IMR-90 (cell line): ENCODE measurements at regions not wholly inside any gene's neighbourhood (a gene's known extent, or its start where the extent isn't known, plus 50 kb on each side); places are given as distances from the start of the nearest gene placed in this dataset.

Experiments used
- BHLHE40 ChIP-seq: fragments of 150-350 bp; IDR thresholded peaks from 2 replicates; pipeline ENCODE4 v1.6.1; 2016; ENCODE audit warnings: mild to moderate bottlenecking, low read depth, low read length
- FOS ChIP-seq: fragments of 150-350 bp; IDR thresholded peaks from 2 replicates; pipeline ENCODE4 v1.6.1; 2016; ENCODE audit warnings: low read depth, low read length
- MAZ ChIP-seq: IDR thresholded peaks from 2 replicates; pipeline ENCODE4 v1.6.1; 2012; ENCODE audit warnings: low read depth, mild to moderate bottlenecking, low read length, improper control_type of control experiment, moderate library complexity, borderline replicate concordance
- POLR2A ChIP-seq: IDR thresholded peaks from 2 replicates; pipeline ENCODE4 v1.6.1; 2012; ENCODE audit warnings: mild to moderate bottlenecking, low read depth, low read length
- RAD21 ChIP-seq: IDR thresholded peaks from 2 replicates; pipeline ENCODE4 v1.6.1; 2012; ENCODE audit warnings: low read length, improper control_type of control experiment
- RCOR1 ChIP-seq: IDR thresholded peaks from 2 replicates; pipeline ENCODE4 v1.6.1; 2012; ENCODE audit warnings: mild to moderate bottlenecking, low read length, improper control_type of control experiment; ENCODE audit not compliant: insufficient replicate concordance
- RFX5 ChIP-seq: IDR thresholded peaks from 2 replicates; pipeline ENCODE4 v1.8.0; 2012; ENCODE audit warnings: low read depth, mild to moderate bottlenecking, low read length, moderate library complexity
- SMC3 ChIP-seq: fragments of 150-350 bp; IDR thresholded peaks from 2 replicates; pipeline ENCODE4 v1.6.1; 2016; ENCODE audit warnings: low read depth, mild to moderate bottlenecking, antibody characterized with exemption, low read length, moderate library complexity
- TF ChIP-seq, protein P1 (sequence below): conservative IDR thresholded peaks from 2 replicates; pipeline ENCODE4 v1.5.1; 2012; ENCODE audit warnings: mild to moderate bottlenecking, low read depth, low read length, improper control_type of control experiment
- TF ChIP-seq, protein P2 (sequence below): fragments of 150-350 bp; IDR thresholded peaks from 2 replicates; pipeline ENCODE4 v1.6.1; 2016; ENCODE audit warnings: low read depth, mild to moderate bottlenecking, low read length, moderate library complexity, borderline replicate concordance
- TF ChIP-seq, protein P3 (sequence below): fragments of 150-350 bp; IDR thresholded peaks from 2 replicates; pipeline ENCODE4 v1.6.1; 2017; ENCODE audit warnings: mild to moderate bottlenecking, antibody characterized with exemption, low read length, low read depth

DNA sequence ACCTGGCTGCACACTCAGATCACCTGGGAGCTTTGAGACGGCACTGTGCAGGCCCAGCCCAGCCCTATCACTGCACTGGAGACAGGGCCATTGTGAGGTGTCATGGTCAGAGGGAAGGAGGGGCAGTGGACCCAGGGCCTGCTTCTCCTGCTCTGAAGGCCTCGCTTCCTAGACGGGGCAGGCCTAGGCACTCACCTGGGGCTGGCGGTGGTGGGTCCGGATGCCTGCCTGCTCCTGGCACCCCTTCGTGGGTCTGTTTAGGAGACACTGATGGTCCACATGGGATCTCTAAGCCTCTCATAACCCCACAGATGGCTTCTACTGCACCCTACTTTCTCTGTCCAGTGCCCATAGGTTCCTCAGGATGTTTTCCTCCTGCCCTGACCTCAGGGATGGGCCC is 230.9 kb downstream of the MATN1 start:
- TF ChIP-seq, protein P1, sequence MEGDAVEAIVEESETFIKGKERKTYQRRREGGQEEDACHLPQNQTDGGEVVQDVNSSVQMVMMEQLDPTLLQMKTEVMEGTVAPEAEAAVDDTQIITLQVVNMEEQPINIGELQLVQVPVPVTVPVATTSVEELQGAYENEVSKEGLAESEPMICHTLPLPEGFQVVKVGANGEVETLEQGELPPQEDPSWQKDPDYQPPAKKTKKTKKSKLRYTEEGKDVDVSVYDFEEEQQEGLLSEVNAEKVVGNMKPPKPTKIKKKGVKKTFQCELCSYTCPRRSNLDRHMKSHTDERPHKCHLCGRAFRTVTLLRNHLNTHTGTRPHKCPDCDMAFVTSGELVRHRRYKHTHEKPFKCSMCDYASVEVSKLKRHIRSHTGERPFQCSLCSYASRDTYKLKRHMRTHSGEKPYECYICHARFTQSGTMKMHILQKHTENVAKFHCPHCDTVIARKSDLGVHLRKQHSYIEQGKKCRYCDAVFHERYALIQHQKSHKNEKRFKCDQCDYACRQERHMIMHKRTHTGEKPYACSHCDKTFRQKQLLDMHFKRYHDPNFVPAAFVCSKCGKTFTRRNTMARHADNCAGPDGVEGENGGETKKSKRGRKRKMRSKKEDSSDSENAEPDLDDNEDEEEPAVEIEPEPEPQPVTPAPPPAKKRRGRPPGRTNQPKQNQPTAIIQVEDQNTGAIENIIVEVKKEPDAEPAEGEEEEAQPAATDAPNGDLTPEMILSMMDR: no peak
- TF ChIP-seq FOS: no peak
- no peak for TF ChIP-seq POLR2A
- TF ChIP-seq, protein P2, sequence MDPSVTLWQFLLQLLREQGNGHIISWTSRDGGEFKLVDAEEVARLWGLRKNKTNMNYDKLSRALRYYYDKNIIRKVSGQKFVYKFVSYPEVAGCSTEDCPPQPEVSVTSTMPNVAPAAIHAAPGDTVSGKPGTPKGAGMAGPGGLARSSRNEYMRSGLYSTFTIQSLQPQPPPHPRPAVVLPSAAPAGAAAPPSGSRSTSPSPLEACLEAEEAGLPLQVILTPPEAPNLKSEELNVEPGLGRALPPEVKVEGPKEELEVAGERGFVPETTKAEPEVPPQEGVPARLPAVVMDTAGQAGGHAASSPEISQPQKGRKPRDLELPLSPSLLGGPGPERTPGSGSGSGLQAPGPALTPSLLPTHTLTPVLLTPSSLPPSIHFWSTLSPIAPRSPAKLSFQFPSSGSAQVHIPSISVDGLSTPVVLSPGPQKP: no peak
- no peak for TF ChIP-seq RFX5
- no peak for TF ChIP-seq RAD21
- no peak for TF ChIP-seq RCOR1
- no peak for TF ChIP-seq MAZ
- no peak for TF ChIP-seq SMC3
- TF ChIP-seq BHLHE40: no peak
- TF ChIP-seq, protein P3, sequence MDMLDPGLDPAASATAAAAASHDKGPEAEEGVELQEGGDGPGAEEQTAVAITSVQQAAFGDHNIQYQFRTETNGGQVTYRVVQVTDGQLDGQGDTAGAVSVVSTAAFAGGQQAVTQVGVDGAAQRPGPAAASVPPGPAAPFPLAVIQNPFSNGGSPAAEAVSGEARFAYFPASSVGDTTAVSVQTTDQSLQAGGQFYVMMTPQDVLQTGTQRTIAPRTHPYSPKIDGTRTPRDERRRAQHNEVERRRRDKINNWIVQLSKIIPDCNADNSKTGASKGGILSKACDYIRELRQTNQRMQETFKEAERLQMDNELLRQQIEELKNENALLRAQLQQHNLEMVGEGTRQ: no peak
